Progenitor cell of endocrine pancreas (in vitro differentiated cells): ENCODE measurements at regions not wholly inside any gene's neighbourhood (a gene's known extent, or its start where the extent isn't known, plus 50 kb on each side); places are given as distances from the start of the nearest gene placed in this dataset.

Source experiments
- DNase-seq: peaks from one replicate; pipeline ENCODE4 v3.0.0; 2021; ENCODE audit warnings: low spot score; ENCODE audit not compliant: unreplicated experiment
- H3K27ac Mint-ChIP-seq: 2 replicates; pipeline ENCODE4 v1.8.0; 2021; ENCODE audit warnings: mild to moderate bottlenecking, moderate library complexity, mixed read lengths
- H3K27me3 Mint-ChIP-seq: 2 replicates; pipeline ENCODE4 v1.8.0; 2021; ENCODE audit warnings: mixed read lengths
- H3K36me3 Mint-ChIP-seq: 2 replicates; pipeline ENCODE4 v1.8.0; 2022; ENCODE audit warnings: mixed read lengths; ENCODE audit not compliant: insufficient read depth
- H3K4me1 Mint-ChIP-seq: 2 replicates; pipeline ENCODE4 v1.8.0; 2021; ENCODE audit warnings: low read depth, mixed read lengths
- H3K4me3 Mint-ChIP-seq: 2 replicates; pipeline ENCODE4 v1.8.0; 2021; ENCODE audit warnings: low read depth, mild to moderate bottlenecking, moderate library complexity, mixed read lengths
- H3K9me3 Mint-ChIP-seq: 2 replicates; pipeline ENCODE4 v1.8.0; 2021; ENCODE audit warnings: low read depth, mixed read lengths
- CTCF ChIP-seq: fragments of 200-600 bp; sonication (generic); IDR thresholded peaks from one replicate; pipeline ENCODE4 v1.5.0; 2021; ENCODE audit warnings: antibody characterized with exemption, mild to moderate bottlenecking; ENCODE audit not compliant: unreplicated experiment

- peaks cover 3% of the 10 kb centered on the region for H3K27me3 Mint-ChIP-seq
- H3K9me3 Mint-ChIP-seq: no peaks in the 10 kb centered on the region
- H3K27ac Mint-ChIP-seq: no peak overlapping the region
- no peaks in the 10 kb centered on the region for H3K4me1 Mint-ChIP-seq
- no peak for DNase-seq
- TF ChIP-seq CTCF: no peak
- no peaks in the 10 kb centered on the region for H3K36me3 Mint-ChIP-seq
- no peak overlapping the region for H3K4me3 Mint-ChIP-seq
Measured at GRCh38 chr1:170284016-170284415, 138.3 kb downstream of the NTMT2 start.

GRCh38 chr1:170284512-170284911 is 138.8 kb downstream of the NTMT2 start:
- DNase-seq: no peak
- Mint-ChIP-seq H3K9me3 (no peaks in the 10 kb centered on the region), H3K36me3 (no peaks in the 10 kb centered on the region), H3K27ac (no peak overlapping the region), H3K4me3 (no peak overlapping the region), H3K4me1 (no peaks in the 10 kb centered on the region), H3K27me3 (peaks cover 3% of the 10 kb centered on the region)
- TF ChIP-seq CTCF: no peak

GRCh38 chr1:170284951-170285350 is 139.2 kb downstream of the NTMT2 start:
- Mint-ChIP-seq H3K36me3 (no peaks in the 10 kb centered on the region), H3K9me3 (no peaks in the 10 kb centered on the region), H3K4me1 (no peaks in the 10 kb centered on the region), H3K27ac (no peak overlapping the region), H3K27me3 (peaks cover 3% of the 10 kb centered on the region), H3K4me3 (no peak overlapping the region)
- no peak for DNase-seq
- no peak for TF ChIP-seq CTCF

GRCh38 chr1:170288155-170288554 is 142.4 kb downstream of the NTMT2 start:
- no peak for DNase-seq
- H3K4me1 Mint-ChIP-seq: no peaks in the 10 kb centered on the region
- no peak overlapping the region for H3K27ac Mint-ChIP-seq
- no peaks in the 10 kb centered on the region for H3K9me3 Mint-ChIP-seq
- H3K4me3 Mint-ChIP-seq: no peak overlapping the region
- TF ChIP-seq CTCF: no peak
- H3K27me3 Mint-ChIP-seq: peaks cover 3% of the 10 kb centered on the region
- H3K36me3 Mint-ChIP-seq: no peaks in the 10 kb centered on the region

- H3K4me3 Mint-ChIP-seq: no peak overlapping the region
- TF ChIP-seq CTCF: no peak
- H3K9me3 Mint-ChIP-seq: no peaks in the 10 kb centered on the region
- H3K27ac Mint-ChIP-seq: no peak overlapping the region
- H3K4me1 Mint-ChIP-seq: no peaks in the 10 kb centered on the region
- DNase-seq: no peak
- H3K36me3 Mint-ChIP-seq: no peaks in the 10 kb centered on the region
- peaks cover 3% of the 10 kb centered on the region for H3K27me3 Mint-ChIP-seq
Measured at GRCh38 chr1:170290276-170290675, 144.5 kb downstream of the NTMT2 start.
